K562 (cell line): ENCODE measurements at regions not wholly inside any gene's neighbourhood (a gene's known extent, or its start where the extent isn't known, plus 50 kb on each side); places are given as distances from the start of the nearest gene placed in this dataset.

Experiments
- ATAC-seq: fragments of 200-7000 bp; cut with Tn5 transposase; 3 replicates; pipeline ENCODE4 v1.9.1; 2020; ENCODE audit warnings: moderate library complexity
- BruUV-seq: library from RNA; stranded (reverse); fragments of 400-500 nt; replicated peaks from 2 replicates; lab custom pipeline; 2021; lab: Mats Ljungman, UMichigan
- CTCF ChIA-PET: fragments of 300-600 bp; formaldehyde crosslinking; extraction: SDS; loops from one replicate; lab custom pipeline; 2021; ENCODE audit warnings: low intra/inter-chr PET ratio; lab: Yijun Ruan, JAX
- POLR2A ChIA-PET: fragments of 300-600, 350-650 bp; sonication (Branson Sonifier 250); formaldehyde crosslinking; extraction: SDS; loops from one replicate; lab custom pipeline; 2021; ENCODE audit warnings: antibody characterized with exemption, inconsistent platforms; lab: Yijun Ruan, JAX
- DNase-seq, 4 experiments: peaks; one replicate each; pipeline versions ENCODE4 v3.0.0 to v3.0.0-alpha.2; 2011 to 2018; ENCODE audit warnings: low spot score in 3 of 4, mixed read lengths in 3 of 4; ENCODE audit errors: extremely low read depth in 1 of 4
- FAIRE-seq: peaks from 2 replicates; lab custom pipeline; 2011; peaks lifted over from hg19 to GRCh38; lab: Jason Lieb, UNC
- H2AFZ ChIP-seq: 2 replicates; pipeline ENCODE4 v1.6.0; 2011; ENCODE audit warnings: low read depth, low read length, control low read depth, inconsistent platforms
- H3K27ac ChIP-seq: fragments of 200-600 bp; 3 replicates; pipeline ENCODE4 v1.8.0; 2011; ENCODE audit warnings: low read depth, mild to moderate bottlenecking, control low read depth, inconsistent platforms, low read length, moderate library complexity, mixed read lengths; ENCODE audit errors: extremely low read depth
- H3K27me3 ChIP-seq, 2 experiments: fragments of 300-600 bp in 1 of 2; 2 replicates in 1 of 2; 3 replicates in 1 of 2; pipeline versions ENCODE4 v1.6.0 to v1.8.0; 2011; ENCODE audit warnings: inconsistent platforms in 2 of 2, low read length in 2 of 2, mild to moderate bottlenecking in 1 of 2, mixed read lengths in 1 of 2, moderate library complexity in 1 of 2; ENCODE audit not compliant: control insufficient read depth in 2 of 2, insufficient read depth in 2 of 2
- H3K36me3 ChIP-seq: fragments of 300-600 bp; 3 replicates; pipeline ENCODE4 v1.8.0; 2011; ENCODE audit warnings: mild to moderate bottlenecking, low read length, inconsistent platforms; ENCODE audit not compliant: control insufficient read depth, insufficient read depth
- H3K4me1 ChIP-seq, 2 experiments: fragments of 200-600 bp in 1 of 2; replicated peaks in 1 of 2; 2 replicates in 1 of 2; 3 replicates in 1 of 2; pipeline versions ENCODE4 v1.5.1 to v1.8.0; 2011; ENCODE audit warnings: inconsistent platforms in 2 of 2, low read length in 2 of 2, mild to moderate bottlenecking in 1 of 2, mixed read lengths in 1 of 2, moderate library complexity in 1 of 2; ENCODE audit not compliant: control insufficient read depth in 2 of 2, insufficient read depth in 2 of 2
- H3K4me2 ChIP-seq: 2 replicates; pipeline ENCODE4 v1.6.1; 2011; ENCODE audit warnings: low read length, control low read depth, inconsistent platforms, mixed read lengths; ENCODE audit not compliant: insufficient read depth
- H3K4me3 ChIP-seq: fragments of 200-600 bp; sonication (generic), shearing (Covaris generic); 2 replicates; pipeline ENCODE4 v1.5.1; 2016; ENCODE audit warnings: control low read depth, inconsistent platforms
- H3K79me2 ChIP-seq: fragments of 200-600 bp; 3 replicates; pipeline ENCODE4 v1.8.0; 2011; ENCODE audit warnings: low read length, inconsistent platforms; ENCODE audit not compliant: control insufficient read depth, insufficient read depth
- H3K9ac ChIP-seq, 2 experiments: 2 replicates each; pipeline versions ENCODE4 v1.6.0 to v1.6.1; 2011; ENCODE audit warnings: low read depth in 2 of 2, low read length in 2 of 2, control low read depth in 1 of 2, inconsistent platforms in 1 of 2, mild to moderate bottlenecking in 1 of 2, mixed read lengths in 1 of 2; ENCODE audit not compliant: insufficient read depth in 1 of 2
- H3K9me1 ChIP-seq: one replicate; pipeline ENCODE4 v1.6.0; 2011; ENCODE audit warnings: inconsistent platforms, mild to moderate bottlenecking, low read length, moderate library complexity; ENCODE audit not compliant: control insufficient read depth, insufficient read depth
- H3K9me3 ChIP-seq: replicated peaks from 2 replicates; pipeline ENCODE4 v1.5.1; 2011; ENCODE audit warnings: low read depth, low read length, inconsistent platforms; ENCODE audit not compliant: control insufficient read depth, insufficient read depth
- H4K20me1 ChIP-seq: replicated peaks from 2 replicates; pipeline ENCODE4 v1.6.1; 2011; ENCODE audit warnings: low read length, inconsistent platforms, mixed read lengths; ENCODE audit not compliant: control insufficient read depth, insufficient read depth
- CTCF ChIP-seq, 3 experiments: IDR thresholded peaks in 2 of 3; conservative IDR thresholded peaks in 1 of 3; 2 replicates each; pipeline ENCODE4 v1.5.1; 2011 to 2012; ENCODE audit warnings: low read length in 3 of 3, mild to moderate bottlenecking in 3 of 3, control low read depth in 2 of 3, improper control_type of control experiment in 1 of 3, inconsistent platforms in 1 of 3, low read depth in 1 of 3, mixed read lengths in 1 of 3, moderate library complexity in 1 of 3; ENCODE audit not compliant: insufficient read depth in 2 of 3
- EHMT2 ChIP-seq: fragments of 450-650 bp; IDR thresholded peaks from 2 replicates; pipeline ENCODE4 v1.6.1; 2018; ENCODE audit warnings: antibody characterized with exemption
- MCM3 ChIP-seq: fragments of 450-650 bp; IDR thresholded peaks from 2 replicates; pipeline ENCODE4 v1.6.1; 2016
- RAD21 ChIP-seq, 2 experiments: fragments of 250-450 bp in 1 of 2; fragments of 450-650 bp in 1 of 2; sonication (Bioruptor Pico) in 1 of 2; formaldehyde crosslinking in 1 of 2; IDR thresholded peaks in 1 of 2; conservative IDR thresholded peaks in 1 of 2; 2 replicates each; pipeline versions ENCODE4 v1.4.0 to v1.8.0; 2020 to 2022; ENCODE audit warnings: mild to moderate bottlenecking in 2 of 2, moderate library complexity in 1 of 2
- REST ChIP-seq, 2 experiments: fragments of 450-650 bp; formaldehyde crosslinking in 1 of 2; IDR thresholded peaks; 2 replicates each; pipeline versions ENCODE4 v1.4.0 to v1.6.1; 2014 to 2020; ENCODE audit warnings: mild to moderate bottlenecking in 2 of 2, borderline replicate concordance in 1 of 2, low read depth in 1 of 2
- SIX5 ChIP-seq, 2 experiments: IDR thresholded peaks; 2 replicates each; pipeline ENCODE4 v1.6.1; 2011; ENCODE audit warnings: low read length in 2 of 2, borderline replicate concordance in 1 of 2, low read depth in 1 of 2, mild to moderate bottlenecking in 1 of 2, moderate library complexity in 1 of 2; ENCODE audit not compliant: insufficient read depth in 1 of 2
- SMAD4 ChIP-seq: fragments of 250-450 bp; sonication (Bioruptor Pico); conservative IDR thresholded peaks from 2 replicates; pipeline ENCODE4 v1.8.0; 2021; ENCODE audit warnings: inconsistent platforms, mild to moderate bottlenecking, moderate library complexity
- SMC3 ChIP-seq: conservative IDR thresholded peaks from 2 replicates; pipeline ENCODE4 v1.6.1; 2011; ENCODE audit warnings: low read depth, low read length, improper control_type of control experiment; ENCODE audit not compliant: insufficient read depth
- SPI1 ChIP-seq: IDR thresholded peaks from 2 replicates; pipeline ENCODE4 v1.6.1; 2011; ENCODE audit warnings: low read depth, low read length, control low read depth, borderline replicate concordance
- STAG1 ChIP-seq: sonication (generic); formaldehyde crosslinking; IDR thresholded peaks from 2 replicates; pipeline ENCODE4 v1.5.0; 2020; ENCODE audit warnings: missing genetic modification reagents, borderline replicate concordance
- ZNF121 ChIP-seq: sonication (generic); formaldehyde crosslinking; conservative IDR thresholded peaks from 2 replicates; pipeline ENCODE4 v1.8.0; 2022; ENCODE audit warnings: missing genetic modification reagents
- WGBS: fragments of 100-300 bp; shearing (Covaris generic); methylation state at CpG from one replicate; pipeline ENCODE4 v1.1.6; 2016; ENCODE audit warnings: low coverage, mixed read lengths; ENCODE audit not compliant: insufficient coverage; ENCODE audit errors: missing lambda C conversion rate; 5-methylcytosine and 5-hydroxymethylcytosine counted together
- in situ Hi-C: fragments of 300-500 bp; cut with MboI; formaldehyde crosslinking; loops from 4 replicates; pipeline ENCODE4 v1.15.0; 2018; ENCODE audit warnings: inconsistent platforms, mixed read lengths
- intact Hi-C: fragments of 100-400 bp; cut with micrococcal nuclease; formaldehyde crosslinking; loops from 2 replicates; pipeline ENCODE4 v1.14.2; 2022

- ATAC-seq (peak; percentile 96), DNase-seq (peak; percentile 47 to 62 (median 57)), FAIRE-seq (peak; percentile 70)
- WGBS, result 0% methylated on average over 4 of the region's 5 CpGs
- Histone ChIP-seq H3K79me2 (no peaks in the 10 kb centered on the region), H3K27me3 (peaks cover 0 to 14% of the 10 kb centered on the region in 2 experiments; a peak in 3 of 5 replicates), H3K4me2 (no peak overlapping the region), H3K9me1 (no peaks in the 10 kb centered on the region), H3K9me3 (no peaks in the 10 kb centered on the region), H2AFZ (no peak overlapping the region), H3K27ac (no peak overlapping the region), H4K20me1 (no peaks in the 10 kb centered on the region), H3K4me3 (no peak overlapping the region), H3K36me3 (no peaks in the 10 kb centered on the region), H3K4me1 (no peaks in the 10 kb centered on the region), H3K9ac (no peak overlapping the region)
- ChIA-PET CTCF (interaction anchor here (0.5 kb wide), 1 partner anchor 1634 kb away, joined by 3 read pairs; no protein-coding TSS in a partner anchor), POLR2A (interaction anchor here (0.5 to 1.2 kb wide), 2 partner anchors 172 to 804 kb away, joined by 3 read pairs; no protein-coding TSS in a partner anchor)
- BruUV-seq, result no TSS peak
- intact Hi-C loops, result loop anchor here (5.0 to 10.0 kb wide), 2 partner anchors 175 to 802 kb away; no protein-coding TSS in a partner anchor
- in situ Hi-C loops, result no loop called here
- TF ChIP-seq SPI1 (no peak), SMC3 (peak; percentile 39), SMAD4 (no peak), SIX5 (IDR thresholded peaks at IDR 0.05; ENCODE audit: borderline replicate concordance in 1 of 2, insufficient read depth in 1 of 2, low read depth in 1 of 2, low read length in 2 of 2) (no peak), ZNF121 (no peak), REST (IDR thresholded peaks at IDR 0.05; ENCODE audit: borderline replicate concordance) (peak; percentile 49; the same call in 1 of the 2 replicates), REST (CRISPR knock-in tag; IDR thresholded peaks at IDR 0.05; ENCODE audit: low read depth) (no peak), STAG1 (peak; percentile 8; the same call in 1 of the 2 replicates), RAD21 (CRISPR knock-in tag; conservative IDR thresholded peaks at IDR 0.05 in 1 of 2, IDR thresholded peaks at IDR 0.05 in 1 of 2) (peak; percentile 47 to 75), CTCF (IDR thresholded peaks at IDR 0.05 in 2 of 3, conservative IDR thresholded peaks at IDR 0.05 in 1 of 3; ENCODE audit: insufficient read depth in 2 of 3, low read depth in 1 of 3, low read length in 3 of 3) (peak; percentile 71 to 82 (median 82)), EHMT2 (peak; percentile 48; the same call in 1 of the 2 replicates), MCM3 (no peak)
These were observed 165.8 kb downstream of the EMP1 start for GRCh38 chr12:13362260-13362841.
